B cell (primary cell): ENCODE measurements at regions not wholly inside any gene's neighbourhood (a gene's known extent, or its start where the extent isn't known, plus 50 kb on each side); places are given as distances from the start of the nearest gene placed in this dataset.

Experiments
- ATAC-seq: fragments of 200-7000 bp; cut with Tn5 transposase; one replicate; pipeline ENCODE4 v1.10.0; 2021; ENCODE audit warnings: low read depth, mild to moderate bottlenecking, moderate number of reproducible peaks, moderate library complexity
- CTCF ChIA-PET: fragments of 350-600 bp; sonication (Branson Sonifier 250); formaldehyde crosslinking; loops from one replicate; lab custom pipeline; 2021; ENCODE audit warnings: antibody characterized with exemption, inconsistent platforms; lab: Charles Lee
- POLR2A ChIA-PET: fragments of 350-600 bp; sonication (Branson Sonifier 250); formaldehyde crosslinking; loops from one replicate; lab custom pipeline; 2021; ENCODE audit warnings: antibody characterized with exemption; lab: Charles Lee
- DNase-seq: peaks from one replicate; pipeline ENCODE4 v3.0.0; 2013
- H2AFZ ChIP-seq: 2 replicates; pipeline ENCODE4 v1.6.1; 2012; ENCODE audit warnings: mild to moderate bottlenecking, low read depth, low read length; ENCODE audit not compliant: insufficient read depth, poor library complexity, severe bottlenecking
- H3K27ac ChIP-seq, 2 donors: 1 replicate in 1 of 2; 2 replicates in 1 of 2; pipeline ENCODE4 v1.5.1; 2012 to 2013; ENCODE audit warnings: low read length in 2 of 2, mild to moderate bottlenecking in 2 of 2, moderate library complexity in 1 of 2
- H3K27me3 ChIP-seq, 4 experiments: fragments of 200-600 bp in 1 of 4; sonication (generic) in 1 of 4; replicated peaks in 1 of 4; 1 replicate in 2 of 4; 2 replicates in 2 of 4; pipeline versions ENCODE4 v1.6.1 to v1.7.0; 2013 to 2016; ENCODE audit warnings: low read length in 3 of 4, mild to moderate bottlenecking in 2 of 4, mixed read lengths in 1 of 4, moderate library complexity in 1 of 4; ENCODE audit not compliant: insufficient read depth in 4 of 4, control insufficient read depth in 3 of 4; ENCODE audit errors: control extremely low read depth in 1 of 4
- H3K36me3 ChIP-seq, 2 experiments: replicated peaks in 1 of 2; 1 replicate in 1 of 2; 2 replicates in 1 of 2; pipeline versions ENCODE4 v1.6.1 to v1.7.1; 2013; ENCODE audit warnings: low read length in 1 of 2; ENCODE audit not compliant: insufficient read depth in 2 of 2, control insufficient read depth in 1 of 2; ENCODE audit errors: control extremely low read depth in 1 of 2, extremely low read depth in 1 of 2
- H3K4me1 ChIP-seq, 2 donors: fragments of 200-600 bp in 1 of 2; sonication (generic) in 1 of 2; 1 replicate in 1 of 2; 2 replicates in 1 of 2; pipeline versions ENCODE4 v1.5.1 to v1.6.1; 2013 to 2017; ENCODE audit warnings: low read length in 2 of 2; ENCODE audit not compliant: control insufficient read depth in 2 of 2, insufficient read depth in 2 of 2
- H3K4me2 ChIP-seq: replicated peaks from 2 replicates; pipeline ENCODE3; 2012; ENCODE audit warnings: mild to moderate bottlenecking, low read depth, low read length; ENCODE audit not compliant: poor library complexity, severe bottlenecking
- H3K4me3 ChIP-seq, 5 experiments: fragments of 200-600 bp in 1 of 5; sonication (generic) in 1 of 5; 1 replicate in 3 of 5; 2 replicates in 2 of 5; pipeline versions ENCODE4 v1.5.1 to v1.7.0; 2011 to 2016; ENCODE audit warnings: low read length in 4 of 5, mild to moderate bottlenecking in 4 of 5, low read depth in 2 of 5, control low read depth in 1 of 5, moderate library complexity in 1 of 5; ENCODE audit not compliant: insufficient read depth in 1 of 5; ENCODE audit errors: control extremely low read depth in 1 of 5, extremely low read depth in 1 of 5
- H3K79me2 ChIP-seq: fragments of 200-600 bp; sonication (generic); one replicate; pipeline ENCODE4 v1.6.0; 2016; ENCODE audit warnings: low read length; ENCODE audit not compliant: control insufficient read depth, insufficient read depth
- H3K9ac ChIP-seq: fragments of 200-600 bp; sonication (generic); 2 replicates; pipeline ENCODE4 v1.6.1; 2017; ENCODE audit warnings: mild to moderate bottlenecking, low read length, moderate library complexity
- H3K9me3 ChIP-seq, 3 donors: one replicate each; pipeline versions ENCODE4 v1.6.1 to v1.7.1; 2013; ENCODE audit warnings: low read length in 2 of 3; ENCODE audit not compliant: control insufficient read depth in 2 of 3, insufficient read depth in 1 of 3; ENCODE audit errors: control extremely low read depth in 1 of 3
- H4K20me1 ChIP-seq: 2 replicates; pipeline ENCODE4 v1.6.0; 2012; ENCODE audit warnings: mild to moderate bottlenecking, low read length; ENCODE audit not compliant: insufficient read depth, control insufficient read depth, poor library complexity, severe bottlenecking
- H3K27ac Mint-ChIP-seq: one replicate; pipeline ENCODE4 v1.8.0; 2021; ENCODE audit warnings: mixed read lengths
- H3K27me3 Mint-ChIP-seq: one replicate; pipeline ENCODE4 v1.8.0; 2021; ENCODE audit warnings: mixed read lengths
- H3K4me1 Mint-ChIP-seq: one replicate; pipeline ENCODE4 v1.8.0; 2021; ENCODE audit warnings: mixed read lengths
- H3K4me3 Mint-ChIP-seq: one replicate; pipeline ENCODE4 v1.8.0; 2021; ENCODE audit warnings: mixed read lengths
- H3K9me3 Mint-ChIP-seq: one replicate; pipeline ENCODE4 v1.8.0; 2022; ENCODE audit warnings: mixed read lengths; ENCODE audit not compliant: insufficient read depth
- CTCF ChIP-seq: fragments of 200-600 bp; IDR thresholded peaks from one replicate; pipeline ENCODE4 v1.8.0; 2022; ENCODE audit warnings: antibody characterized with exemption, mild to moderate bottlenecking
- EZH2 ChIP-seq: IDR thresholded peaks from 2 replicates; pipeline ENCODE4 v1.6.1; 2012; ENCODE audit warnings: borderline replicate concordance, low read depth, mild to moderate bottlenecking, moderate library complexity, low read length; ENCODE audit not compliant: insufficient read depth, poor library complexity, severe bottlenecking
- WGBS: methylation state at CpG from one replicate; pipeline ENCODE4 v1.1.5; 2013; ENCODE audit warnings: missing lambda C conversion rate; ENCODE audit not compliant: insufficient coverage; 5-methylcytosine and 5-hydroxymethylcytosine counted together
- intact Hi-C: fragments of 100-400 bp; cut with micrococcal nuclease; formaldehyde crosslinking; loops from one replicate; pipeline ENCODE4 v1.10.0; 2022

GRCh38 chr13:100790405-100790804 lies 115.8 kb upstream of the TMTC4 start:
- Histone ChIP-seq H3K9ac (no peak overlapping the region), H4K20me1 (no peaks in the 10 kb centered on the region), H3K9me3 (peaks cover 0 to 3% (median under 1%) of the 10 kb centered on the region in 3 donors), H3K36me3 (no peaks in the 10 kb centered on the region), H2AFZ (no peak overlapping the region), H3K27me3 (no peaks in the 10 kb centered on the region), H3K4me3 (no peak overlapping the region), H3K4me1 (no peaks in the 10 kb centered on the region), H3K27ac (no peak overlapping the region), H3K4me2 (no peak overlapping the region), H3K79me2 (no peaks in the 10 kb centered on the region)
- no peak overlapping the region for H3K4me3 Mint-ChIP-seq
- CTCF ChIA-PET: no interaction called here
- WGBS: no CpG with 5 or more reads among the region's 1 CpG
- no peaks in the 10 kb centered on the region for H3K4me1 Mint-ChIP-seq
- intact Hi-C loops: no loop called here
- TF ChIP-seq EZH2: no peak
- TF ChIP-seq CTCF: no peak
- peaks cover 20% of the 10 kb centered on the region for H3K27me3 Mint-ChIP-seq
- ATAC-seq (no peak), DNase-seq (no peak)
- peaks cover 7% of the 10 kb centered on the region for H3K9me3 Mint-ChIP-seq
- POLR2A ChIA-PET: no interaction called here
- no peak overlapping the region for H3K27ac Mint-ChIP-seq

GRCh38 chr13:100789968-100790367 lies 115.4 kb upstream of the TMTC4 start:
- H3K4me3 Mint-ChIP-seq: no peak overlapping the region
- ATAC-seq (no peak), DNase-seq (no peak)
- POLR2A ChIA-PET: no interaction called here
- H3K9me3 Mint-ChIP-seq: peaks cover 7% of the 10 kb centered on the region
- peaks cover 20% of the 10 kb centered on the region for H3K27me3 Mint-ChIP-seq
- H3K9ac ChIP-seq: no peak overlapping the region
- H3K4me2 ChIP-seq: no peak overlapping the region
- H3K4me3 ChIP-seq: no peak overlapping the region
- H3K36me3 ChIP-seq: no peaks in the 10 kb centered on the region
- H3K9me3 ChIP-seq: peaks cover 0 to 3% (median 0%) of the 10 kb centered on the region in 3 donors
- no peaks in the 10 kb centered on the region for H3K4me1 Mint-ChIP-seq
- WGBS: no CpG with 5 or more reads among the region's 3 CpGs
- no peaks in the 10 kb centered on the region for H4K20me1 ChIP-seq
- H3K27me3 ChIP-seq: no peaks in the 10 kb centered on the region
- CTCF ChIA-PET: no interaction called here
- no peak overlapping the region for H3K27ac ChIP-seq
- H2AFZ ChIP-seq: no peak overlapping the region
- intact Hi-C loops: no loop called here
- TF ChIP-seq CTCF (no peak), EZH2 (no peak)
- no peak overlapping the region for H3K27ac Mint-ChIP-seq
- H3K4me1 ChIP-seq: no peaks in the 10 kb centered on the region
- no peaks in the 10 kb centered on the region for H3K79me2 ChIP-seq
